Sigmoid colon (tissue), 6 donors: ENCODE measurements at regions not wholly inside any gene's neighbourhood (a gene's known extent, or its start where the extent isn't known, plus 50 kb on each side); places are given as distances from the start of the nearest gene placed in this dataset.

Experiments used
- DNase-seq: peaks from one replicate; pipeline ENCODE4 v3.0.0-alpha.2; 2019
- H3K27ac ChIP-seq, 4 donors: fragments of 200-600 bp; sonication (generic); one replicate each; pipeline ENCODE4 v1.5.1; 2016 to 2019; ENCODE audit warnings: mild to moderate bottlenecking in 1 of 4
- H3K27me3 ChIP-seq, 3 donors: fragments of 200-600 bp; sonication (generic); one replicate each; pipeline ENCODE4 v1.5.1; 2019; ENCODE audit warnings: mild to moderate bottlenecking in 1 of 3
- H3K36me3 ChIP-seq, 4 donors: fragments of 200-600 bp; sonication (generic); one replicate each; pipeline ENCODE4 v1.5.1; 2016 to 2019
- H3K4me1 ChIP-seq, 4 donors: fragments of 200-600 bp; sonication (generic); one replicate each; pipeline ENCODE4 v1.5.1; 2017 to 2019
- H3K4me3 ChIP-seq, 4 donors: fragments of 200-600 bp; sonication (generic); one replicate each; pipeline ENCODE4 v1.5.1; 2017 to 2019; ENCODE audit warnings: mild to moderate bottlenecking in 2 of 4, moderate library complexity in 1 of 4
- H3K9me3 ChIP-seq, 4 donors: fragments of 200-600 bp in 3 of 4; sonication (generic) in 3 of 4; one replicate each; pipeline versions ENCODE4 v1.5.1 to v1.6.1; 2013 to 2019
- CTCF ChIP-seq, 4 experiments: fragments of 450-650 bp in 3 of 4; fragments of 200-600 bp in 1 of 4; IDR thresholded peaks; one replicate each; pipeline ENCODE4 v1.5.1; 2016 to 2019; ENCODE audit warnings: antibody characterized with exemption in 4 of 4, mild to moderate bottlenecking in 3 of 4, moderate library complexity in 2 of 4
- EP300 ChIP-seq, 4 donors: sonication (generic); formaldehyde crosslinking; IDR thresholded peaks; one replicate each; pipeline ENCODE4 v1.6.1; 2017; ENCODE audit warnings: antibody characterized with exemption in 4 of 4
- POLR2A ChIP-seq, 2 donors: fragments of 450-650 bp; IDR thresholded peaks; one replicate each; pipeline ENCODE4 v1.6.1; 2016; ENCODE audit warnings: antibody characterized with exemption in 2 of 2, mild to moderate bottlenecking in 2 of 2, moderate library complexity in 2 of 2
- POLR2AphosphoS5 ChIP-seq, 4 donors: sonication (generic); formaldehyde crosslinking; IDR thresholded peaks; one replicate each; pipeline ENCODE4 v1.6.1; 2017; ENCODE audit warnings: antibody characterized with exemption in 4 of 4
- WGBS, 2 donors: extraction: QIAGEN DNeasy Blood & Tissue Kit; methylation state at CpG; one replicate each; pipeline ENCODE4 v1.1.7; 2013; 5-methylcytosine and 5-hydroxymethylcytosine counted together
- intact Hi-C: fragments of 100-400 bp; cut with DNase I; formaldehyde crosslinking; loops from one replicate; pipeline ENCODE4 v1.15.1; 2023
- donor health status: healthy with polysubstance abuse.
- donor health status: healthy.

- no peak for DNase-seq
- H3K27ac ChIP-seq, result no peak overlapping the region
- H3K27me3 ChIP-seq, result no peaks in the 10 kb centered on the region
- no peak for TF ChIP-seq EP300 (IDR thresholded peaks at IDR 0.05)
- TF ChIP-seq POLR2A (IDR thresholded peaks at IDR 0.05), result no peak
- no peak for TF ChIP-seq POLR2AphosphoS5 (IDR thresholded peaks at IDR 0.05)
- TF ChIP-seq CTCF (IDR thresholded peaks at IDR 0.05), result no peak
- intact Hi-C loops, result no loop called here
- 54 to 61% methylated on average over 4 of the region's 4 CpGs for WGBS, 2 donors
- no peaks in the 10 kb centered on the region for H3K4me1 ChIP-seq
- no peaks in the 10 kb centered on the region for H3K36me3 ChIP-seq
- no peaks in the 10 kb centered on the region for H3K9me3 ChIP-seq
- H3K4me3 ChIP-seq, result no peak overlapping the region
Observed at GRCh38 chr6:84539122-84539856, 225.1 kb downstream of the TBX18 start.

- H3K27me3 ChIP-seq, result no peaks in the 10 kb centered on the region
- intact Hi-C loops, result no loop called here
- no peak overlapping the region for H3K27ac ChIP-seq
- no peak for DNase-seq
- H3K36me3 ChIP-seq, result no peaks in the 10 kb centered on the region
- WGBS, 2 donors, result 55 to 72% methylated on average over 4 of the region's 4 CpGs
- H3K9me3 ChIP-seq, result no peaks in the 10 kb centered on the region
- TF ChIP-seq POLR2AphosphoS5 (IDR thresholded peaks at IDR 0.05) (no peak), EP300 (IDR thresholded peaks at IDR 0.05) (no peak), CTCF (IDR thresholded peaks at IDR 0.05) (no peak), POLR2A (IDR thresholded peaks at IDR 0.05) (no peak)
- H3K4me1 ChIP-seq, result no peaks in the 10 kb centered on the region
- H3K4me3 ChIP-seq, result no peak overlapping the region
Observed at GRCh38 chr6:84536885-84537638, 227.3 kb downstream of the TBX18 start.

- intact Hi-C loops, result no loop called here
- DNase-seq, result no peak
- Histone ChIP-seq H3K4me1 (no peaks in the 10 kb centered on the region), H3K9me3 (no peaks in the 10 kb centered on the region), H3K4me3 (no peak overlapping the region), H3K27me3 (no peaks in the 10 kb centered on the region), H3K36me3 (no peaks in the 10 kb centered on the region), H3K27ac (no peak overlapping the region)
- TF ChIP-seq CTCF (IDR thresholded peaks at IDR 0.05), result no peak
- TF ChIP-seq POLR2A (IDR thresholded peaks at IDR 0.05), result no peak
- no peak for TF ChIP-seq POLR2AphosphoS5 (IDR thresholded peaks at IDR 0.05)
- TF ChIP-seq EP300 (IDR thresholded peaks at IDR 0.05), result no peak
Observed at GRCh38 chr6:84528201-84528600, 236.2 kb downstream of the TBX18 start.

- no peak overlapping the region for H3K4me3 ChIP-seq
- 50 to 78% methylated on average over 2 of the region's 2 CpGs for WGBS, 2 donors
- H3K4me1 ChIP-seq, result no peaks in the 10 kb centered on the region
- H3K36me3 ChIP-seq, result no peaks in the 10 kb centered on the region
- no peaks in the 10 kb centered on the region for H3K9me3 ChIP-seq
- no peak for DNase-seq
- H3K27me3 ChIP-seq, result no peaks in the 10 kb centered on the region
- no peak overlapping the region for H3K27ac ChIP-seq
- intact Hi-C loops, result no loop called here
- TF ChIP-seq CTCF (IDR thresholded peaks at IDR 0.05) (no peak), POLR2AphosphoS5 (IDR thresholded peaks at IDR 0.05) (no peak), EP300 (IDR thresholded peaks at IDR 0.05) (no peak), POLR2A (IDR thresholded peaks at IDR 0.05) (no peak)
Observed at GRCh38 chr6:84526631-84527030, 237.8 kb downstream of the TBX18 start.
